ENCODE measurements at regions not wholly inside any gene's neighbourhood (a gene's known extent, or its start where the extent isn't known, plus 50 kb on each side); places are given as distances from the start of the nearest gene placed in this dataset.

DNA sequence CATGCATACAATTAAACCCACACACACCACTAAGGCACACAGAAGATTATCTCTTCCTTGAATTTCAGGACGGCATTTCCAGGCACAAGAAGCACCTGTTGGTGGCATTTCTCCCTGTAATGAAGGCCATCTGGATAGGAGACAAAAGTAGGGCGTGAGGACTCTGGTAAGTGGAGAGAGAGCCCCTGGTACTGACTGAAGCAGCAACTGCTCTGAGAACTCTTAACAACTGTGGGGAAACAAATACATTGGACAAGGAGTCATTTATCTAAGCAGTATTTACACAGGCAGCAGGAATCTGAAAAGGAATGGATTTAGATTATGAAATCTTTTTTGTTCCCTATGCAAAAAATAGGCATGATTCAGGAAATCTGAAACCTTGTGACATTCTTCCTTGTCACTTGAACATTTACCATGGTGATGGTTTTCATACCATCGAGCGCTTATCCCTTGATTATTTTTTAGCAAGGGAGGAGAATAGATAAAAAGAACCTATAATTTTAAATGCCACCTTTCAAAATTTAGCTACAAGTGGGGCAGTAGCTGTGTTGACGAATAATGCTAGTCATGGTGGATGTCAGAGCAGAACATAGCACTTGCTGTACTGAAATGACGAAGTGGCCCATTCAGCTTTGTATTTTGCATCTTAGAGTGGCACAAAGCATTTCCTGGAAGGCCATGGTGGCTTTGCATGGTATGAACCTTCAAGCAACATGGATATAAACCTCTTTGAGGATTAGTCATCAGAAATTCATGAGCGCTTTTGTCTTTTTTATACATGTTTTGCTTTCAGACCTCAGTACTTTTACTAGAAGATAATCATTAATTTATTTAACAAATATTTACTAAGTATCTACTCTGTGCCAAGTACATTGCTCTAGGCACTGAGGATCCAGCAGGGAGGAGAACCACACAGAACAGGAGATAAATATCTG lies 362.0 kb downstream of the ADGRL2 start:
- Mint-ChIP-seq H3K36me3 (ENCODE audit: low read depth) (no peaks in the 10 kb centered on the region), H3K4me1 (ENCODE audit: low read depth) (peaks cover 13% of the 10 kb centered on the region), H3K27ac (no peak overlapping the region), H3K27me3 (no peaks in the 10 kb centered on the region), H3K4me3 (no peak overlapping the region), H3K9me3 (no peaks in the 10 kb centered on the region)
- peaks cover 0 to 3% of the 10 kb centered on the region in 2 experiments for H3K9me3 ChIP-seq (ENCODE audit: control insufficient read depth in 1 of 2, insufficient read depth in 1 of 2, low read length in 2 of 2)
- ChIA-PET POLR2A (no interaction called here), CTCF (no interaction called here)
- TF ChIP-seq, protein P1, sequence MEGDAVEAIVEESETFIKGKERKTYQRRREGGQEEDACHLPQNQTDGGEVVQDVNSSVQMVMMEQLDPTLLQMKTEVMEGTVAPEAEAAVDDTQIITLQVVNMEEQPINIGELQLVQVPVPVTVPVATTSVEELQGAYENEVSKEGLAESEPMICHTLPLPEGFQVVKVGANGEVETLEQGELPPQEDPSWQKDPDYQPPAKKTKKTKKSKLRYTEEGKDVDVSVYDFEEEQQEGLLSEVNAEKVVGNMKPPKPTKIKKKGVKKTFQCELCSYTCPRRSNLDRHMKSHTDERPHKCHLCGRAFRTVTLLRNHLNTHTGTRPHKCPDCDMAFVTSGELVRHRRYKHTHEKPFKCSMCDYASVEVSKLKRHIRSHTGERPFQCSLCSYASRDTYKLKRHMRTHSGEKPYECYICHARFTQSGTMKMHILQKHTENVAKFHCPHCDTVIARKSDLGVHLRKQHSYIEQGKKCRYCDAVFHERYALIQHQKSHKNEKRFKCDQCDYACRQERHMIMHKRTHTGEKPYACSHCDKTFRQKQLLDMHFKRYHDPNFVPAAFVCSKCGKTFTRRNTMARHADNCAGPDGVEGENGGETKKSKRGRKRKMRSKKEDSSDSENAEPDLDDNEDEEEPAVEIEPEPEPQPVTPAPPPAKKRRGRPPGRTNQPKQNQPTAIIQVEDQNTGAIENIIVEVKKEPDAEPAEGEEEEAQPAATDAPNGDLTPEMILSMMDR (IDR thresholded peaks at IDR 0.05) = no peak
- intact Hi-C loops (cut with DNase I, micrococcal nuclease) = no loop called here
- ATAC-seq (ENCODE audit: poor library complexity) (no peak), DNase-seq (no peak)
- H3K4me3 ChIP-seq (ENCODE audit: low read length) = no peak overlapping the region
- no peak overlapping the region for H3K27ac ChIP-seq (ENCODE audit: low read depth in 1 of 2, low read length in 2 of 2)
- no peaks in the 10 kb centered on the region for H3K27me3 ChIP-seq (ENCODE audit: control insufficient read depth in 1 of 2, insufficient read depth in 2 of 2, low read length in 2 of 2)
- H3K4me1 ChIP-seq (ENCODE audit: insufficient read depth, low read length) = no peaks in the 10 kb centered on the region
- no peaks in the 10 kb centered on the region for H3K36me3 ChIP-seq (ENCODE audit: insufficient read depth, low read length)

DNA sequence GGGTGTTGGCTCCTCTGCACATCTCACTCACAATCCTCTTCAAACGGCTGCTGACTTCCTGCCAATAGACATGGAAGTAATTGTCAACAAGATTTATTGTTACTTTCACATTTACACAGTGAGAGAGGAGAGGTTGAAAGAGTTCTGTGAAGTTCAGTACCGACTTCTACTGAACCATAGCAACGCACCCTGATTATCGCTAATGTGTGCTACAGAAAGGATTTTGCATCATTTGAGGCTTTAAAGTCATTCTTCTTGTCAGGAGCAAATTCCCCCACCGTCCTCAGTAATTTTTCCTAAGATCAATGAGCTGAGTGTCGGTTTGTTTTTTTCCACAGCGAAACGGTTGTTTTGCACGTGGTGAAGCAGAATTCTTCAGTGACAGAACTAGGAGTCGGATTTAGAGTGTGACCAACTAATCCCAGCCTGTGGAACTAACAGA lies 361.0 kb downstream of the ADGRL2 start:
- TF ChIP-seq, protein P1 (IDR thresholded peaks at IDR 0.05) = no peak
- Mint-ChIP-seq H3K4me1 (ENCODE audit: low read depth) (peaks cover 13% of the 10 kb centered on the region), H3K27me3 (no peaks in the 10 kb centered on the region), H3K4me3 (peak overlapping the region; percentile 64), H3K9me3 (no peaks in the 10 kb centered on the region), H3K36me3 (ENCODE audit: low read depth) (no peaks in the 10 kb centered on the region), H3K27ac (peak overlapping the region; percentile 16)
- Histone ChIP-seq H3K4me1 (ENCODE audit: insufficient read depth, low read length) (no peaks in the 10 kb centered on the region), H3K4me3 (ENCODE audit: low read length) (no peak overlapping the region), H3K9me3 (ENCODE audit: control insufficient read depth in 1 of 2, insufficient read depth in 1 of 2, low read length in 2 of 2) (peaks cover 0 to 3% of the 10 kb centered on the region in 2 experiments), H3K36me3 (ENCODE audit: insufficient read depth, low read length) (no peaks in the 10 kb centered on the region), H3K27ac (ENCODE audit: low read depth in 1 of 2, low read length in 2 of 2) (no peak overlapping the region), H3K27me3 (ENCODE audit: control insufficient read depth in 1 of 2, insufficient read depth in 2 of 2, low read length in 2 of 2) (no peaks in the 10 kb centered on the region)
- POLR2A ChIA-PET = no interaction called here
- ATAC-seq (ENCODE audit: poor library complexity) (no peak), DNase-seq (no peak)
- intact Hi-C loops (cut with DNase I, micrococcal nuclease) = no loop called here
- CTCF ChIA-PET = no interaction called here

DNA sequence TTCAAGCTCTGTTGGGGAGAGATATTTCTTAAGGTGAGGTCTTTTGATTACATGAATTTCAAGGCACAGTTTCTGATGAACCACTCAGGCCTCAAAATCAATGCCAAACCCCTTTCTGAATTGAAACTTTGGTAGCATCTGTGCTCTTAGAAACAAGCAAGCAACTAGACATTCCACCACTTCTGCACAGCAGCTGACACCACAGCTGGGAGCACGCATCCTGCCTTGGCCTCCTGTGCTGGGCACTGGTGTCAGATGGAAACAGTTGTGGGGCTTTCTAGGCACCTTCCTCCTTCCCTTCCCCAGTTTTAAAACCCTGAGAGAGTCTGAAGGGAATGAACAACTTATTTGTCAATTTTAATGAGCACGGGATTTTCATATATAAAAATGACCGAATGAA lies 360.2 kb downstream of the ADGRL2 start:
- H3K4me3 ChIP-seq (ENCODE audit: low read length) = no peak overlapping the region
- H3K4me1 ChIP-seq (ENCODE audit: insufficient read depth, low read length) = no peaks in the 10 kb centered on the region
- peaks cover 0 to 3% of the 10 kb centered on the region in 2 experiments for H3K9me3 ChIP-seq (ENCODE audit: control insufficient read depth in 1 of 2, insufficient read depth in 1 of 2, low read length in 2 of 2)
- TF ChIP-seq, protein P1 (IDR thresholded peaks at IDR 0.05) = no peak
- no peak overlapping the region for H3K27ac Mint-ChIP-seq
- ChIA-PET POLR2A (no interaction called here), CTCF (no interaction called here)
- H3K27me3 ChIP-seq (ENCODE audit: control insufficient read depth in 1 of 2, insufficient read depth in 2 of 2, low read length in 2 of 2) = no peaks in the 10 kb centered on the region
- H3K9me3 Mint-ChIP-seq = no peaks in the 10 kb centered on the region
- DNase-seq (no peak), ATAC-seq (ENCODE audit: poor library complexity) (no peak)
- H3K4me1 Mint-ChIP-seq (ENCODE audit: low read depth) = peaks cover 13% of the 10 kb centered on the region
- H3K36me3 Mint-ChIP-seq (ENCODE audit: low read depth) = no peaks in the 10 kb centered on the region
- no peak overlapping the region for H3K4me3 Mint-ChIP-seq
- no peaks in the 10 kb centered on the region for H3K27me3 Mint-ChIP-seq
- intact Hi-C loops (cut with DNase I, micrococcal nuclease) = no loop called here
- no peaks in the 10 kb centered on the region for H3K36me3 ChIP-seq (ENCODE audit: insufficient read depth, low read length)
- H3K27ac ChIP-seq (ENCODE audit: low read depth in 1 of 2, low read length in 2 of 2) = no peak overlapping the region
